Hepatocyte (in vitro differentiated cells): ENCODE measurements at regions not wholly inside any gene's neighbourhood (a gene's known extent, or its start where the extent isn't known, plus 50 kb on each side); places are given as distances from the start of the nearest gene placed in this dataset.

Source experiments
- DNase-seq: peaks from one replicate; pipeline ENCODE4 v3.0.0-alpha.2; 2016; ENCODE audit warnings: low spot score
- H2AFZ ChIP-seq: fragments of 200-600 bp; sonication (generic); 2 replicates; pipeline ENCODE4 v1.6.0; 2016; ENCODE audit warnings: antibody characterized with exemption, mild to moderate bottlenecking
- H3K27ac ChIP-seq: fragments of 200-600 bp; sonication (generic); 2 replicates; pipeline ENCODE4 v1.5.1; 2016; ENCODE audit warnings: mild to moderate bottlenecking
- H3K27me3 ChIP-seq: fragments of 200-600 bp; sonication (generic); 2 replicates; pipeline ENCODE4 v1.6.1; 2016
- H3K36me3 ChIP-seq: fragments of 200-600 bp; sonication (generic); replicated peaks from 2 replicates; pipeline ENCODE4 v1.5.1; 2016; ENCODE audit warnings: low read depth; ENCODE audit not compliant: insufficient read depth
- H3K4me1 ChIP-seq: fragments of 200-600 bp; sonication (generic); 2 replicates; pipeline ENCODE4 v1.5.1; 2016; ENCODE audit warnings: mild to moderate bottlenecking, moderate library complexity; ENCODE audit not compliant: insufficient read depth
- H3K4me2 ChIP-seq: fragments of 200-600 bp; sonication (generic); 2 replicates; pipeline ENCODE4 v1.6.0; 2016
- H3K4me3 ChIP-seq: fragments of 200-600 bp; sonication (generic); 2 replicates; pipeline ENCODE4 v1.5.1; 2016; ENCODE audit warnings: mild to moderate bottlenecking
- H3K79me2 ChIP-seq: fragments of 200-600 bp; sonication (generic); 2 replicates; pipeline ENCODE4 v1.6.0; 2017; ENCODE audit warnings: mild to moderate bottlenecking
- H3K9me2 ChIP-seq: fragments of 200-600 bp; sonication (generic); replicated peaks from 2 replicates; pipeline ENCODE4 v1.6.0; 2017; ENCODE audit warnings: mild to moderate bottlenecking; ENCODE audit not compliant: insufficient read depth
- H3K9me3 ChIP-seq: fragments of 200-600 bp; sonication (generic); 2 replicates; pipeline ENCODE4 v1.5.1; 2016; ENCODE audit warnings: low read depth, mild to moderate bottlenecking
- H4K20me1 ChIP-seq: fragments of 200-600 bp; sonication (generic); 2 replicates; pipeline ENCODE4 v1.6.0; 2016; ENCODE audit warnings: mild to moderate bottlenecking; ENCODE audit not compliant: insufficient read depth, poor library complexity, severe bottlenecking
- EZH2 ChIP-seq: fragments of 200-600 bp; sonication (generic); IDR thresholded peaks from 2 replicates; pipeline ENCODE4 v1.6.1; 2016; ENCODE audit warnings: antibody characterized with exemption, mild to moderate bottlenecking, borderline replicate concordance
- EZH2phosphoT487 ChIP-seq: fragments of 200-600 bp; sonication (generic); IDR thresholded peaks from one replicate; pipeline ENCODE4 v1.6.1; 2018; ENCODE audit warnings: antibody characterized with exemption, mild to moderate bottlenecking, low read depth, moderate library complexity; ENCODE audit not compliant: unreplicated experiment, severe bottlenecking
- WGBS: methylation state at CpG from one replicate; pipeline ENCODE4 v1.1.6; 2016; ENCODE audit warnings: low lambda C conversion rate; ENCODE audit errors: missing lambda C conversion rate; 5-methylcytosine and 5-hydroxymethylcytosine counted together
- TF ChIP-seq, protein P1 (sequence below): fragments of 200-600 bp; sonication (generic); IDR thresholded peaks from 2 replicates; pipeline ENCODE4 v1.5.1; 2016; ENCODE audit warnings: antibody characterized with exemption, mild to moderate bottlenecking; ENCODE audit not compliant: poor library complexity

DNA sequence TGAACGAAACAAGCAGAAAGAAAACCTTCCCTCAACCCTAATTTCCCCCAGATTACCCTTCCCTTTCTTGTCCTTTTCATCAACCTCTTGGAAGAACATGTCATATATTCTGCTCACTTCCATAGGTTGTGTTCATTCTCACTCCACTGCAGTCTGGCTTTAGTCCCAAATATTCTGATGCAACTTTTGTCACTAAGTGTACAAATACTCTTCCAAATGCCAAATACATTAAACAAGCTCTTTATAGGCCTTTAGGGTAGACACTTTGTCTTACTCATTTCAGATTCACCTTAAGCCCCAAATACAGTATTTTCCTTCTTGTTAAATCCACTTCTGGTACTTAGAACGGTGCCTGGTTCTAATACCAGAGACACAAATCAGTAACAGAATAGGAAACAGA, 406.5 kb upstream of the CDIN1 start:
- Histone ChIP-seq H3K79me2 (no peaks in the 10 kb centered on the region), H3K9me2 (no peaks in the 10 kb centered on the region), H3K36me3 (no peaks in the 10 kb centered on the region), H3K4me2 (no peak overlapping the region), H2AFZ (no peak overlapping the region), H3K4me3 (no peak overlapping the region), H3K9me3 (no peaks in the 10 kb centered on the region), H4K20me1 (no peaks in the 10 kb centered on the region), H3K27ac (no peak overlapping the region), H3K4me1 (peaks cover 15% of the 10 kb centered on the region), H3K27me3 (no peaks in the 10 kb centered on the region)
- 76% methylated on average over 2 of the region's 2 CpGs for WGBS
- TF ChIP-seq EZH2 (no peak), EZH2phosphoT487 (no peak)
- TF ChIP-seq, protein P1, sequence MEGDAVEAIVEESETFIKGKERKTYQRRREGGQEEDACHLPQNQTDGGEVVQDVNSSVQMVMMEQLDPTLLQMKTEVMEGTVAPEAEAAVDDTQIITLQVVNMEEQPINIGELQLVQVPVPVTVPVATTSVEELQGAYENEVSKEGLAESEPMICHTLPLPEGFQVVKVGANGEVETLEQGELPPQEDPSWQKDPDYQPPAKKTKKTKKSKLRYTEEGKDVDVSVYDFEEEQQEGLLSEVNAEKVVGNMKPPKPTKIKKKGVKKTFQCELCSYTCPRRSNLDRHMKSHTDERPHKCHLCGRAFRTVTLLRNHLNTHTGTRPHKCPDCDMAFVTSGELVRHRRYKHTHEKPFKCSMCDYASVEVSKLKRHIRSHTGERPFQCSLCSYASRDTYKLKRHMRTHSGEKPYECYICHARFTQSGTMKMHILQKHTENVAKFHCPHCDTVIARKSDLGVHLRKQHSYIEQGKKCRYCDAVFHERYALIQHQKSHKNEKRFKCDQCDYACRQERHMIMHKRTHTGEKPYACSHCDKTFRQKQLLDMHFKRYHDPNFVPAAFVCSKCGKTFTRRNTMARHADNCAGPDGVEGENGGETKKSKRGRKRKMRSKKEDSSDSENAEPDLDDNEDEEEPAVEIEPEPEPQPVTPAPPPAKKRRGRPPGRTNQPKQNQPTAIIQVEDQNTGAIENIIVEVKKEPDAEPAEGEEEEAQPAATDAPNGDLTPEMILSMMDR = no peak
- no peak for DNase-seq

DNA sequence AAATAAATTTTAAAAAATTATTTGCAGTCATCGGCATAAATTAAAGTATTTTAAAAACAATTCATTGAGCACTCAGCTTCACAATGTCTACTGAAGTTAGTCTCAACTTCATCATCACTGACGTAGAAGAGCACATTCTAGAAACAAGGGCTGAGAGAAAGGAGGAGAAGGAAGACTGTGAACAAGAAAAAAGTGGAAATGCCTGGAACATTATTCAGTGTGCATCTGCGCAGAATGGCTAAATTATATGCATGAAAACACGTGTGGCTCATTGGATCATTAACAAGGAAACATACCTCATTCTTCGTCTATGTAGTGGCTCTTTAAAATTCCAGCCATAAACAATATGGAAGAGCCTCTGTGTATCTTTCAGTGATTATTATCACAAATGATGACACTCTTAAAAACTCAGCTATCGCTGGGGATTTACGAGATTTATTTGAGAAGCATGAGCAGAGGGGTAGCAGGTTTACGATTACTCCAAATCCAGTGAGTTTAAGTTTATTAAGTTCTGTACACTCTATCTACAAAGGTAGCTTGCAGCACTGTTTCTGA, 404.2 kb upstream of the CDIN1 start:
- H3K4me3 ChIP-seq = no peak overlapping the region
- DNase-seq = no peak
- H2AFZ ChIP-seq = no peak overlapping the region
- H3K79me2 ChIP-seq = no peaks in the 10 kb centered on the region
- peaks cover 24% of the 10 kb centered on the region for H3K4me1 ChIP-seq
- 50% methylated on average over 8 of the region's 8 CpGs for WGBS
- no peaks in the 10 kb centered on the region for H3K9me3 ChIP-seq
- H3K36me3 ChIP-seq = no peaks in the 10 kb centered on the region
- H4K20me1 ChIP-seq = no peaks in the 10 kb centered on the region
- H3K4me2 ChIP-seq = peak overlapping the region; percentile 30
- H3K27me3 ChIP-seq = no peaks in the 10 kb centered on the region
- H3K9me2 ChIP-seq = no peaks in the 10 kb centered on the region
- no peak overlapping the region for H3K27ac ChIP-seq
- TF ChIP-seq EZH2phosphoT487 (no peak), EZH2 (no peak)
- TF ChIP-seq, protein P1 = no peak

DNA sequence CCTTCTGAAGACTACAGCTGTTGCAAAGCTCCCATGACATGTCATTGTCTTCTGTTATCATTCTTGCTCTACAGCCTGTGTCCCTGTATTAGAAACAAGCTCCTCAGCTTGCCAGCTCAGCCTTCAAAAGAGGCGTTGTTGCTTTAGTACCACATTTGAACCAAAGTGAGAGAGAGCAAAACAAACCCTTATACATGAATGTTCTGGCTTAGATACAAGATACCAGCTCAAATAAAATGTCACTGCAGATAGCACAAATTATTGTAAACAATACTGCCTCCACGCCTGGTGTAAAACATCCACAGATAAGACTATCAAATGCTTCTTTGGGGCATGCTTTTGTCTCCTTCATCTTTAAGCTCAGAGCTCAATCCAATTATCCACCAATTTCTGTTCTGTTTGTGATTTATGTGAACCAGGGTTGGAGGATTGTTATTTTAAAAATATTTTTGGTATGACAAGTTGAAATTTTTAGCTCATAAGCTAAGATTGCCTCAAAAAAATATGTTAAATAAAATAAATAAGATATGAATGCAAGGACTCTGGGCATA, 403.6 kb upstream of the CDIN1 start:
- Histone ChIP-seq H3K36me3 (no peaks in the 10 kb centered on the region), H3K9me2 (no peaks in the 10 kb centered on the region), H3K79me2 (no peaks in the 10 kb centered on the region), H3K9me3 (no peaks in the 10 kb centered on the region), H3K4me2 (peak overlapping the region; percentile 30), H4K20me1 (no peaks in the 10 kb centered on the region), H3K4me1 (peaks cover 24% of the 10 kb centered on the region), H3K27me3 (no peaks in the 10 kb centered on the region), H3K27ac (no peak overlapping the region), H3K4me3 (no peak overlapping the region), H2AFZ (no peak overlapping the region)
- TF ChIP-seq EZH2 (no peak), EZH2phosphoT487 (no peak)
- TF ChIP-seq, protein P1 = no peak
- 37% methylated on average over 2 of the region's 2 CpGs for WGBS
- DNase-seq = no peak
